GM21528 (cell line): ENCODE measurements at regions not wholly inside any gene's neighbourhood (a gene's known extent, or its start where the extent isn't known, plus 50 kb on each side); places are given as distances from the start of the nearest gene placed in this dataset.
"Not testable (repeated sequence)": the region's sequence is repeated elsewhere in the genome, so short reads cannot be mapped to it uniquely, and the experiment has no call there.

ENCODE experiments used
- ATAC-seq: cut with Tn5 transposase; IDR thresholded peaks from one replicate; pipeline ENCODE4 v1.9.1; 2021; ENCODE audit warnings: mild to moderate bottlenecking, moderate library complexity; ENCODE audit not compliant: unreplicated experiment, low FRiP score

- not testable (repeated sequence) for ATAC-seq
These were observed 79.6 kb upstream of the CACUL1 start for GRCh38 chr10:118834370-118834769.

DNA sequence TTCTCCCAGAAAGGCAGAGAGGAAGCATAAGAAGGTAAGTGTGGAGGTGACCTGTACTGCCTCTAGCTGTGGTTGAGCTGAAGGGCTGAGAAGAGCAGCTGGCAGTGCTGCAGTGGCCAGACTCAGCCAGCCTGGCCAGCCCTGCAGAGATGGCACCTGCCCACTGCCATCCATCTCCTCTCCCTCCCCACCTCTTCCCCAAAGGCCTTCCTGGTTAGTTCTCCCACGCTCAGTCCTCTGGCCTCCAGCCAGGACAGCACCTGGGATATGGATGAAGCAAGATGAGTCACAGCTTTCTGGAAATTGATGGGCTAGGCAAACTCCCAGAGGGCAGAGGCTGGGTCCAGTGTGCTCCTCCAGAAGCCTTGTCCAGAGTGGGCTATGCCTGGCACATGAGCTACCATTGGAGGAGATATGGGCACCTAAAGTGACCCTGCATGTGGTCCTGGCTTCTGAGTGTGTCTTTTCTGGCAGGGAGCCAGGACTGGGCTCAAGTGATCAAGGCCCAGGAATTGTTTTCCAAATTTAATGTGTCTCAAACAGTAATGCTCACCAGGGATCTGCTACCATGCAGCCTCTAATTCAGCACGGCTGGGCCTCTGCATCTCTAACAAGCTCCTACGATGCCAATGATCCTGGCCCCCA is 81.0 kb upstream of the CACUL1 start:
- no peak for ATAC-seq

GRCh38 chr10:118838364-118838763 is 83.6 kb upstream of the CACUL1 start:
- ATAC-seq: no peak

DNA sequence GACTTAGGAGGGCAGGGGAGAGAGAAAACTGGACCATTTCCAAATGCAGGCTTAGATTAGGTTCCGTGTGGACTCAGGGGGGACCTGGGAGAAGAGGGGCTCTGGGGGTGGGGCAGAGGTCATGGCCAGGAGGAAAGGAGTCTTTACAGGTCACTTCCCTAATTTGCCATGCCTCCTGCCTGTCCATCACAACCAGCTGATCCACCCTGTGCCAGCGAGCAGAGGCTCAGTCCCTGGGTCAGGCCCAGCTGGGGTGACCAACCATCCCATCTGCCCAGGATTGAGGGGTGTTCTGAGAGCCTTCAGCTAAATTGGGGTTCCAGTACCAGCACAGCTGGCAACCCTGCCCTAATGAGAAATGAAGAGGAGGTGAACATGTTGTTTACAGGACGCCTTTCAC is 84.6 kb upstream of the CACUL1 start:
- no peak for ATAC-seq

- ATAC-seq: no peak
These were observed 85.5 kb upstream of the CACUL1 start for GRCh38 chr10:118840071-118840775.

- no peak for ATAC-seq
These were observed 86.2 kb upstream of the CACUL1 start for GRCh38 chr10:118840776-118841468.

- no peak for ATAC-seq
These were observed 87.3 kb upstream of the CACUL1 start for GRCh38 chr10:118841881-118842605.

DNA sequence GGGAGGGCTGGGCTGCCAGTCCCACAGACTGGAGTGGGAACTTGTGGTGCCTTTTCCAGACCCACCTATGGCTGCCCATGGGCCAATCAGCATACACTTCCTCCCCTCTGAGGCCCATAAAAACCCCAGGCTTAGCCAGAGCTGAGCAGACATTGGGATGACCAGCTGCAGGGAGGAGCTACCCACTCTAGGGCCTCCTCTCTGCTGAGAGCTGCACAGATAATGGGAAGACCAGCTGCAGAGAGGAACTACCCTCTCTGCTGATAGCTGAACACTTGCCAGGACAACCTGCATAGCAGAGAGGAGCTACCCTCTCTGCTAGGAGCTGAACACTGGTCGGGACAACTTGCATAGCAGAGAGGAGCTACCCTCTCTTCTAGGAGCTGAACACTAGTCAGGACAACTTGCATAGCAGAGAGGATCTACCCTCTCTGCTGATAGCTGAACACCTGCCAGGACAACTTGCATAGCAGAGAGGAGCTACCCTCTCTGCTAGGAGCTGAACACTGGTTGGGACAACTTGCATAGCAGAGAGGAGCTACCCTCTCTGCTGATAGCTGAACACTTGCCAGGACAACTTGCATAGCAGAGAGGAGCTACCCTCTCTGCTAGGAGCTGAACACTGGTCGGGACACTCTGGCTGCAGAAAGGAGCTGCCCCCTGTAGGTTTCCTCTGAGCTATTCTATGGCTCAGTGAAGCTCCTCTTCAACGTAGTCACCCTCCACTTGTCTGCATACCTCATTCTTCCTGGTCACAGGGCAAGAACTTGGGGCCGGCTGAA is 88.3 kb upstream of the CACUL1 start:
- no peak for ATAC-seq

DNA sequence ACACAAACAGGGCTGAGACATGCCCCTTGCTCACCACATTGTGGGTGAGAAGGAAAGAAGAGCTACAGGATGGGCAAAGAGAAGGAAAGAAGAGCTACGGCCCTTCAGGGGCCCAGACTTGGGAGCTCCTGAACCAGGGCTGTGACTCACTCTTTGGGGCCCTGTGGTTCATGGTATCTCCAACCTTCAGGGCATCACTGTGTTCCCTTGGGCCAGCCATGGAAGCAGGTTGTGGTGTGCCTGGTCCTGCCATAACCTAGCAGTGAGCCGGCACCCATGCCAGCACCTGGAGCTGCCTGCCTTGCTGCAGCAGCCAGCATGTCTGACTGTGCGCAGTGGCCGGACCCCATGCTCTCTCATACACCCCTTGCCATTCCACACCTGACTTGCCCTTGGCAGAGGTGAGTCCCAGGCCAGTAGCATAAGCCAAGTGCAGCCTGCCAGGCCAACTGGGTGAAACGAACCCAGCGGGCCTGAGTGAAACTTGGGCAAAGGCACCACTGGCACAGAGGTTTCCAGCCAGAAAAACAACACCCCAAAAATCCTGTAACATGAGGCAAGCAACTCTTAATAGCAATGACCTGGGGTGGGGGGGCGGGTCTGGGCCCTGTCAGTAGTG is 89.0 kb upstream of the CACUL1 start:
- no peak for ATAC-seq

GRCh38 chr10:118844731-118845521 is 90.2 kb upstream of the CACUL1 start:
- no peak for ATAC-seq

- ATAC-seq: no peak
These were observed 91.0 kb upstream of the CACUL1 start for GRCh38 chr10:118845776-118846175.

GRCh38 chr10:118850418-118851061 is 95.8 kb upstream of the CACUL1 start:
- no peak for ATAC-seq

- peak; percentile 64 for ATAC-seq
These were observed 96.6 kb upstream of the CACUL1 start for GRCh38 chr10:118851062-118852035.

DNA sequence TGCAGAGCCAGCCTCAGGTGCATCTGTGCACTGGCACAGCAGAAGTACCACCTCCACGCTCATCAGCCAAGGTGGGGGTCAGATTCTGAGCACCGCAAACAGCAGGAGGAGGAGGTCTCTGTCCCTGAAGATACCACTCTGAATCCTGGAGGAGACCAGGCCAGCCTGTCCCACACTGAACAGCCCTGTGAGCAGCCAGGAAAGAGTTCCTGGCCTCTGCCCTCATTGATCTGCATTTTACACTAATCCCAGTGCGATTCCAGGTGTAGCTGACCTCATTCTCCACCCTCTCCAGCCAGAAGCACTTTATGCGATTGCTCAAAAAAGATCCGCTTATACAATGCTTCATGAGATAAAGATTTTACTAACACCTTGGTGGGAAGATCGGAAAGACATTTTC is 99.1 kb upstream of the CACUL1 start:
- no peak for ATAC-seq

DNA sequence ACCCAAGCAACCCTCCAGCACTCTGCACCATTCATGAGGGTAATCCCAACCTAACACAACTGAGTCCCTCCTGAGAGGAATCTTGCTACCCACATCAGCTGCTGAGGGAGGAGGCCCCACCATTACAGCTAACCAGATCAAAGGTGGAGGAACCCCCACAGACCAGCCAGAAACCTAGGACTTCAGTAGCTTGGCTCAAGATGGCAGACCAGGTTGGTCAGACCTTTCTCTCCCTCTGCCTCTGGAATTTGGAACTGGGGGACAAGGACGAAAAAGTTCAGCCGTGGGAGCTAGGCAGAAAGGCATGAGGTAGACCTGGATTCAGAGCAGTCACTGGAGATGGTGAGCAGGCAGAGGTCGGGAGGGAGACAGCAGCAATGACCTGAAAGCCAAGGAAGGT is 101.3 kb upstream of the CACUL1 start:
- no peak for ATAC-seq

GRCh38 chr10:118865998-118866693 is 111.4 kb upstream of the CACUL1 start:
- ATAC-seq: no peak

DNA sequence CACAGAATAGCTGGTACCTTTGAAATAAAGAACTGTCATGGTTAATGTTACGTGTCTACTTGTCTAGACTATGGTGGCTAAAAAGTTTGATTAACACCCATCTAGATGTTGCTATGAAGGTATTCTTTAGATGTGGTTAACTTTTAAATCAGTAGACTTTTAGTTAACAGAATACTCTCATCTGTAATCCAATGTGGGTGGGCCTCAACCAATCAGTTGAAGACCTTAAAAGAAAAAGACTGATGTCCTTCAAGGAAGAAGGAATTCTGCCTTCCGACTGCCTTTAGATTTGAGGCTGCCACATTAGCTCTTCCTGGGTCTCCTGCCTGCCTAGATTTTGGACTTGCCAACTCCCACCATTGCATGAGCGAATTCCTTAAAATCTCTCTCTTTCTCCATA is 113.0 kb upstream of the CACUL1 start:
- no peak for ATAC-seq
